ENCODE measurements at regions not wholly inside any gene's neighbourhood (a gene's known extent, or its start where the extent isn't known, plus 50 kb on each side); places are given as distances from the start of the nearest gene placed in this dataset.

GRCh38 chr11:15913261-15913660 is 443.1 kb downstream of the SOX6 start:
- no peak for DNase-seq

Data from fibroblast of skin of back (primary cell).